ENCODE measurements at regions not wholly inside any gene's neighbourhood (a gene's known extent, or its start where the extent isn't known, plus 50 kb on each side); places are given as distances from the start of the nearest gene placed in this dataset.

DNA sequence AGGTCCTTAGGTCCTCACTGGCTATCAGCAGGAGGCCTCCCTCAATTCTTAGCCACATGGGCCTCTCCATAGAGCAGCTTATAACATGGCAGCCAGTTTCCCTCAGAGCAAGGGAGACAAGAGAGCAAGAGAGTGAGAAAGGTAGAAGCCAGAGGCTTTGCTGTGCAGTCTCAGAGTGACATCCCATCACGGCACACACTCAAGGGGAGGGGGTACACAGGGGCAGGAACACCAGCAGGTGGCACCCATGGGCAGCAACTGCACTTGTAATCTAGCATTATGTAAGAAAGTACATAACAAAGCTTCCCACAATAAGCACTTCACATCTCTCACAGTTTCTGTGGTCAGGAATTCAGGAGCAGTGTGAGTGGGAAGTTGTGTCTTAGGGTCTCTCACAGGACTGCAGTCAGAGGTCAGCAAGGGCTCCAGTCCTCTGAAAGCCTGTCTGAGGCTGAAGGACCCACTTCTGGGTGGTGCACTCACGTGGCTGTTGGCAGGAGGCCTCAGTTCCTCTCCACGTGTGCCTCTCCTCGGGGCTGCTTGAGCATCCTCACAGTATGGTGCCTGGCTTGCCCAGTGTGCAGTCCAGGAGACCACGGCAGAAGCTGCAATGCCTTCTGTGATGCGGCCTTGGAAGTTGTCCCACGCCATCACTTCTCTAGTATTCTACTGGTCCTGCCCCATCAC, 159.4 kb downstream of the OAT start:
- no peak overlapping the region for H3K27ac ChIP-seq (ENCODE audit: low read depth, low read length)
- WGBS, 3 donors, result 74 to 92% (median 83%) methylated on average over 7 of the region's 7 CpGs

- WGBS, 3 donors, result 72 to 77% (median 76%) methylated on average over 6 of the region's 6 CpGs
- H3K27ac ChIP-seq (ENCODE audit: low read depth, low read length), result no peak overlapping the region
Observed at GRCh38 chr10:124257781-124258180, 160.9 kb downstream of the OAT start.

- H3K27ac ChIP-seq (ENCODE audit: low read depth, low read length), result no peak overlapping the region
- 72 to 79% (median 77%) methylated on average over 6 of the region's 6 CpGs for WGBS, 3 donors
Observed at GRCh38 chr10:124256151-124256550, 162.6 kb downstream of the OAT start.

DNA sequence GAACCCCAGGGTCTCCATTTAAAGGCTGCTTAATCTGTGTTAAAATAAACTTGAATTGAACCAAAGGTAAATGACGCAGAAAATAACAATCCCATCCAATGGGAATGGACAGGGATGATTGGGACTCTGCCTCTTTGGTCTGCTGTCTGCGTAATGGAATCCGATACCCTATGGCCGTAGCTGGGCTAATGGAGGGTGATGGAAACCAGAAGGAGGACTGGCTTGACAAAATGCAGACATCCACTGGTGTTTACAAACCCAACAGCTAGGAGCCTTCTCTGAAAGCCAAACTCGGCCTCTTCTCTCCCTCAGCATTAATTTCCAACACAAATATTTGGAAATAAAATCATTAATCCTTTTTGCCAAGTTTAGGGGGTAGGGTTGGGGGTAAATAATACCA, 162.2 kb upstream of the CHST15 start:
- 84 to 94% (median 88%) methylated on average over 5 of the region's 5 CpGs for WGBS, 3 donors
- H3K27ac ChIP-seq (ENCODE audit: low read depth, low read length), result no peak overlapping the region

GRCh38 chr10:124254490-124254889, 161.1 kb upstream of the CHST15 start:
- WGBS, 3 donors, result 80 to 87% (median 85%) methylated on average over 8 of the region's 8 CpGs
- no peak overlapping the region for H3K27ac ChIP-seq (ENCODE audit: low read depth, low read length)

DNA sequence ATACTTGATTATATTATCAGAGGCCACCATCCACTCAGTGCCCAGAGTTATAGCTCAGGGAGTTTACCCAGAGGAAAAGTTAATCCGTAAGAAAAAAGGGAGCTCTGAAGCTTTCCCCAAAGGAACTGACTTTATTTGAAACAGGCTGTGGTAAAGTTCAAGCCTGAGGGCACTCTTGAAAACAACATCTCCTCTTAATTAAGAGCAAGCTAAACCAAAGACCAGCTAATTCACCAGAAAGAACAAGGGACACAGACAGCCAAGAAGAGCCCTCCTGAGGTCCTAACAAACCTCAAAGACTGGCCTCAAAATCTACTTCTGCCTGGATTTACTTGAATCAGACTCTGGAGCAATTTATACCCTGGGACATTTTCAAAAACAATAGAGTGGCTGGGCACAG, 159.6 kb upstream of the CHST15 start:
- 38 to 53% (median 51%) methylated on average over 1 of the region's 1 CpG for WGBS, 3 donors
- H3K27ac ChIP-seq (ENCODE audit: low read depth, low read length), result no peak overlapping the region

GRCh38 chr10:124252097-124252715, 158.8 kb upstream of the CHST15 start:
- 61 to 90% (median 78%) methylated on average over 8 of the region's 8 CpGs for WGBS, 3 donors

DNA sequence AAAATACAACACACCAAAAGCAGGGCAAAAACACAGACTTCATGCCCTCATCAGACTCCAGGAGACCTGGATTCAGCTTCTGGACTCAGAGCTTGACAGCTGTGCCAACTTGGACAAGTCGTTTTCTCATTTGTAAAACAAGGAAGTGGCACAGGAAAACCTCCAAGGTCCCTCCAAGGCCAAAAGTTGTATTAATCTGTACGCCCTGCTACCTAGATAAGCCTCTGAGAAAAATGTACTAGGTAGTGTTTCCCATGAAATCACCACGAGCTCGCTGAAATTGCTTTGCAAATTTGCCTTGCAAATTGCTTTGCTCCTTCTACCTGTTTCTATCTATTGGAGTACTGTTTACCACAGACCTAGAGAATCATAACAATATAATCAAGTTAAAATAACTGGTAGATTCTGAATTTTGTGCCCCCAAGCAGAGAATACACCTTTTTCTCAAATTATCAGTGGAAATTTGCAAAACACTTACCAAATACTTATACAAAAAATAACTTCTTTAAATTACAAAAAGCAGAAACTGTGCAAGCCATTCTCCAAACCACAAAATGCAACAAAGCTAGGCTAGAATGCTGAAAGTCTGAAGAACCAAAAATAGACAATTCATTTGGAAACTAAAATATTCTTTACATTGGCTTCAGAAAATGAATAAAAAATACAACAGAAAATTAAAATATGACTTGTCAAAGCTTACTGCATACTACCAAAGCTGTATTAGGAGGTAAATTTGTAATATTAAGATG, 158.1 kb upstream of the CHST15 start:
- WGBS, 3 donors, result 21 to 32% (median 30%) methylated on average over 4 of the region's 4 CpGs
- no peak overlapping the region for H3K27ac ChIP-seq (ENCODE audit: low read depth, low read length)

More at GRCh38 chr10:124252097-124252715, 158.8 kb upstream of the CHST15 start:
- no peak overlapping the region for H3K27ac ChIP-seq (ENCODE audit: low read depth, low read length)

GRCh38 chr10:124250506-124250905, 157.1 kb upstream of the CHST15 start:
- no peak overlapping the region for H3K27ac ChIP-seq (ENCODE audit: low read depth, low read length)
- WGBS, 3 donors, result 65 to 83% (median 73%) methylated on average over 6 of the region's 6 CpGs

DNA sequence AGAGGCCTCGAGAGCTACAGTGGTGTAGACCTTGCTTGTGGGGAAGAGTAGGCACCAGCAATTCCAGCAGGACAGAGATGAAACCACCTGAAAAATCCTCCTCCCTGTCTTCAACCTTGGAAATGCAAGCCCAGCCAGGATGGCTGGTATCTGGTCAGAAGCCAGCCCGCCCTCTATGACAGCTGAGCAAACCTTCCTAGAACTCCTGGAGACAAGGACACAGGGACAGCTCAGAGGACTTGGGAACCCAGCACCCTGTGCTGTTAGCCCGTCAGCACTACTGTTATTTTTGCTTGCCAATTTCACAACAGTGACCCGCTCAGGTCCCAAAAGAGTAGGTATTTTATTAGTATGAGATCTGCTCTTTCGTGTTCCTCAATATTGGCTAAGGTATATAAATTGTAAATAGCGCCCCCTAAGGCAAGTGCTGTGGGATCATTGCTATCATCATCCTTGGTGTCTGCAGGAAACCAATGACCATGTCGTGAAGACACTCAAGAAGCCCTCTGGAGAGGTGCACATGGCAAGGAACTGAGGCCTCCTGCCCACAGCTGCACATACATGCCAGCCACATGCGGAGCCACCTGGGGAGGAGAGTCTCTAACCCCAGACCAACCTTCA, 156.5 kb upstream of the CHST15 start:
- no peak overlapping the region for H3K27ac ChIP-seq (ENCODE audit: low read depth, low read length)
- WGBS, 3 donors, result 74 to 85% (median 84%) methylated on average over 8 of the region's 8 CpGs

DNA sequence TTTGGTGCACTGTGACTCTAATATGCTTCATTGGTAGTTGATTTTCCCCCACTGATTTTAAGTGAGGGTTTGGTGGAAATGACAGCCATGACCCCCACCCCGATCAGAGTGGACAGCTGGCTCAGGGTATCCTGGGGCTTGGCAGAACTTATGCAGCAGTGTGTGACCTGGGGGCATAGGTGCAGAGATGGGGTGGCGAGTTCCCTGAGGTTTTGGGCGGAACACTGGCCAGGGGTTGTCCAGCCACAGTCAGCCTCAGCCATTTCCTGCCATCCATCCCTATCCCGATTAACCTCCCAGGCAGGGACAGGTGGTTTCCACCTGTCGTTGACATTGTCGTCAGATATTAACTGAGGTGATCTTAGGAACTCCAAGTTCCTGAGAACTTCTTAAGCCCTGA, 155.8 kb upstream of the CHST15 start:
- H3K27ac ChIP-seq (ENCODE audit: low read depth, low read length), result no peak overlapping the region
- 77 to 81% (median 79%) methylated on average over 6 of the region's 6 CpGs for WGBS, 3 donors

- WGBS, 3 donors, result 87 to 88% (median 87%) methylated on average over 18 of the region's 18 CpGs
- no peak overlapping the region for H3K27ac ChIP-seq (ENCODE audit: low read depth, low read length)
Observed at GRCh38 chr10:124248056-124249045, 155.0 kb upstream of the CHST15 start.

DNA sequence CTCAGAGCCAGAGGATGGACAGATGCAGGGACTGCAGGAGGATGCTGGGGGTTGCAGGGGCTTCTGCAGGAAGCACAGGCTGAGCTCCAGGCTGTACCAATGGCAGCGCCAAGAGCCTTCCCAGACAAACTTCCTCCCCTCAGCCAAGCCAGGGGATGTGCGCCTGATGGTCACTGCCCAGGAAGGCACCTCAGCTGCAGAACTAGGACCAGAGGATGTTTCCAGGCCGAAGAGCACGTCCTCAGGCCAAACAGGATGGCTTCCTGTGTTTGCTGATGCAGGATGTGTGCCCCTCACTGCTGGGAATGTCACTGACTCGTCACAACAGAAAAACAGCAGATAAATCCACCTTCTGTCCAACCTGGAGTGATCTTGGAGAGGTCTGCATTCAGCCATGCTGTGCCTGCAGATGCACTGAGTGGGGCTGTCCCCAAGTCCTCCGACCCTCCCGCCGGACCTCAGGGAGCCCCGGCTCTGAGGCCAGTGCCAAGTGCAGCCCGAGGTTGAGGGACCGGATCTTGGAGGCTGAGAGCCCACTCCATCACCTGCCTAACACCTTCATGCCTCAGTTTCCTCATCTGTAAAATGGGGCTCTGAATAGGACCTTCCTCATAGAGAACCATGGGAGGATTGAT, 152.5 kb upstream of the CHST15 start:
- 69 to 88% (median 75%) methylated on average over 11 of the region's 11 CpGs for WGBS, 3 donors
- H3K27ac ChIP-seq (ENCODE audit: low read depth, low read length), result no peak overlapping the region

DNA sequence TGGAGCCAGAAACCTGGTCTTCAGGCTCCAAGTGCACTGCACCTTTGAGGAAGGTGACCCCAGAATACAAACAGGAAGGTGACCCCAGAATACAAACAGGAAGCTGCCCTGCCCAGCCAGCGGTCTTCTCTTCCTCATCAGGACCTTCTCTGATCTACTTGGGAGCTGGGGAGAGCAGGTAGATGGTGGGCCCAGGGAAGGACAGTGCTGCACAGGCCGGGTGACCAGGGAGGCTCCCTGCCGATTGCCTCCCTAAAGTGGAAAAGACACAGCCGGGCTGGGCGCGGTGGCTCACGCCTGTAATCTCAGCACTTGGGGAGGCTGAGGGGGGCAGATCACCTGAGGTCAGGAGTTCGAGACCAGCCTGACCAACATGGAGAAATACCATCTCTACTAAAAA, 151.8 kb upstream of the CHST15 start:
- H3K27ac ChIP-seq (ENCODE audit: low read depth, low read length), result no peak overlapping the region
- 83 to 89% (median 85%) methylated on average over 8 of the region's 8 CpGs for WGBS, 3 donors

DNA sequence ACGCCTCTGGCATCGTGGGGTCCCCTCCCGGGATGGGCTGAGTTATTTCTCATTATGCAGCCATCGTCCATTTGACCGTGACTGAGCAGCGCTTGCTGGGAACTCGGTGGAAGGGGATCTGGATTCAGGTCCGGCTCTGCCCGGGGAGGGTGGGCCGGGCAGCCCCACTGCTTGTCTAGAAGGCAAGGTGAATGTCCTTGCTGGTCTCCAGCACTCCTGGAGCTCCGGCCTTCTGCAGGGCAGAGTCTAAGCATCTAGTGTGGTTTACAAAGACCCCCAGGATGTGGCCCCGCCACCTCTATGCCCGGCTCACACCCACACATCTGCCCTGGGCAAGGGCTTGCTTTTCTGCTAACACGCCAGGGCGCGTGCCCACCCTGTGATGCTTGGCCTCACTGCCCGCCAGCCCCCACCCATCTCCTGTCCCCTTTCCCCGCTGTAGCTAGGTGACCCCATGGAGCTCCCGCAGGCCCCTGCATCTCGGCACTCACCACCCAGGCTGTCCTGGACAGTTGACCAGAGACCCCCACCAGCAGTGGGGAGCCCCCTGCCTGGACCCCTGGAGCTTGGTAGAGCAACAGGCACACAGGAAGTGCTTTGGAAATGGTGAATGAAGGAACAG, 151.0 kb upstream of the CHST15 start:
- no peak overlapping the region for H3K27ac ChIP-seq (ENCODE audit: low read depth, low read length)
- WGBS, 3 donors, result 85 to 96% (median 92%) methylated on average over 20 of the region's 20 CpGs

- WGBS, 3 donors, result 59 to 82% (median 81%) methylated on average over 12 of the region's 12 CpGs
- no peak overlapping the region for H3K27ac ChIP-seq (ENCODE audit: low read depth, low read length)
Observed at GRCh38 chr10:124243702-124244121, 150.3 kb upstream of the CHST15 start.

DNA sequence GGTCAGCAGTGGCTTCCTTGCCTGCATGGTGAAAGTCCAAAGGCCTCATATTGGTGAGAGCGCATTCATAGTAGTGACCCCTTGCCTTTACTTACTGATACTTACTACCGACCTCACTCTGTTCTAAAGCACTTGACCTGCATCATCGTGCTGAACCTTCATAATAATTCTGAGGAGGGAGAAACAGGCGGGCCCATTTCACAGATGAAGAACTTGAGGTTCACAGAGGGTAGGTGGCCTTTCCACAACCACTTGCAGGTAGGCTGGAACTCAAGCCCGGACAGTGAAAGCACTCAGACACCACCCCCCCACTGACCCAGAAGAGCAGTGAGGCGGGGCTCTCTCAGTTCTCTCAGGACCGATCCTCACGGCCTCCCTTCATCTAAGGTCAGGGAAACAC, 149.4 kb upstream of the CHST15 start:
- no peak overlapping the region for H3K27ac ChIP-seq (ENCODE audit: low read depth, low read length)
- 74 to 96% (median 93%) methylated on average over 8 of the region's 8 CpGs for WGBS, 3 donors

Data from adipose tissue (tissue), 3 donors.